GM19239 (cell line): ENCODE measurements at regions not wholly inside any gene's neighbourhood (a gene's known extent, or its start where the extent isn't known, plus 50 kb on each side); places are given as distances from the start of the nearest gene placed in this dataset.
A peak's percentile ranks its signal among the peaks of the same experiment; 100 is the strongest.
"Not testable (repeated sequence)": the region's sequence is repeated elsewhere in the genome, so short reads cannot be mapped to it uniquely, and the experiment has no call there.

ENCODE experiments used
- DNase-seq: peaks from one replicate; pipeline ENCODE4 v3.0.0; 2011; ENCODE audit warnings: low spot score; ENCODE audit not compliant: insufficient read length
- FAIRE-seq: peaks from 2 replicates; lab custom pipeline; 2011; peaks lifted over from hg19 to GRCh38; lab: Jason Lieb, UNC

DNA sequence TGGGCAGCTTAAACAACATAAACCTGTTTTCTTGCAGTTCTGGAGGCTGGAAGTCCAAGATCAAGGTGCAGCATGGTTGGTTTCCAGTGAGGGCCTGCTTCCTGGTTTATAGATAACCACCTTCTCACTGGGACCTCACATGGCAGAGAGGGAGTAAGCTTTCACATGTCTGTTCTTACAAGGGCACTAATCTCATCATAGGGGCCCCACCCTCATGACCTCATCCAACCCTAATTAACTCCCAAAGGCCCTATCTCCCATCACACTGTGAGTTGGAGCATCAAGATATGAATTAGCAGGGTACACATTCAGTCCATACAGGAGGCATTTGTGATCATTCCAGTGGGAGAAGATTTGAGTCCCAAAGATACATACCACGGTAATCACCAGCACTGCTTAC is 50.5 kb upstream of the GRIN2A start:
- DNase-seq (no peak), FAIRE-seq (no peak)

DNA sequence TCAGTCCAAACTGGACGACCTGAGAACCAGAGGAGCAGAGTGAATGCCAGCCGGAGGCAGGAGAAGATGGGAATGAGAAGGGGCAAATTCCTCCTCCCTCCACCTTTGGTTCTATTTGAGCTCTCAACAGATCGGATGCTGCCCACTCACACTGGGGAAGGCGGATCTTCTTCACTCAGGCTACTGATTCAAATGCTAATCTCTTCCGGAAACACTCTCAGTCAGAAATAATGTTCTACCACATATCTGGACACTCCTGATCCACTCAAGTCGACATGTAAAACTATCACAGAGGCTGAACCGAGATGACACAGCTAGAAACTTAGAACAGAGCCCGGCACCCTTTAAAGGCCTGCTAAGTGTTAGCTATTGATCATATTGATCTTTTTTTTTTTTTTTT is 57.4 kb upstream of the GRIN2A start:
- FAIRE-seq (no peak), DNase-seq (no peak)

DNA sequence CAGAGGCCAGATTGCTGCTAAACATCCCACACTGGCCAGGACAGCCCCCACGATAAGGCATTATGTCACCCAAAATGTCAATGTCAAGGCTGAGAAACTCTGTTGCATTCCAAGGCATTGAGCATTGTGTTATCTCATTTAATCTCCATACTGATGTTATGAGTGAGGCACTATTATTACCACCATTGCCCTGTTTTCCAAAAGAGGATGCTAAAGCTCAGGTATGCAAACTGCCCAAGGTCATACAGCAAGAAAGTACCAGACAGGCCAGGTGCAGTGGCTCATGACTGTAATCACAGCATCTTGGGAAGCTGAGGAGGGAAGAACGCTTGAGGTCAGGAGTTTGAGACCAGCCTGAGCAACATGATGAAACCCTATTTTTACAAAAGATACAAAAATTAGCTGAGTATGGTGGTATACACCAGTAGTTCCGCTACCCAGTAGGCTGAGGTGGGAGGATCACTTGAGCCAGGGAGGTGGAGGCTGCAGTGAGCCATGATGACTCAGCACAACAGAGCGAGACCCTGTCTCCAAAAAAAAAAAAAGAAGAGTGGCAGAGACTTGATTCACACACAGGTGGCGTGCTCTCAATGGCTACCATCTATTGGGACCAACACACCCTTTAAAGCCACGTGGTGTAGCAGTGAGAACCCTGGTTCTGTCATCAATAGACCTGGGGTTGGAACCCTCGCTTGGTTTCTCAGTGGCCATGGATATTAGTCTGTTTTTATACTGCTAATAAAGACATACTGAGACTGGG is 58.8 kb upstream of the GRIN2A start:
- DNase-seq = no peak
- FAIRE-seq = no peak

DNA sequence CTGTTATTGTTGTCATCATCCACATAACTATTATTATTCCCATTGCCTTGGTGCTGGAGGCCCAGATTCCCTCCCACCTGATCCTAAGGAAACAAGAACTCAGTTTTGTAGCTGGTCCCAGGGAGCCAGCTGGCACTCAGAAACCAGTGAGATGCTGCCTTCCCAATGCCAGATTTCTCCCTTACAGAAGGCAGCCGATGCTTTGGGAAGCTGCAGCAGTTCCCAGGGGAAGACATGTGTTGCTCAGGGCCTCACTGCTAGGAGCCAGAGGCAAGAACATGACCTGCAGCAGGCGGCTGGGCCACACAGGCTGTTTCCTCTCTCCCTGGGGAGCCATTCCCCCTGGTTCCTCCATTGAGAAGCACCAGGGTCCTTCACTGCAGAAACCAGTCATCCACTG is 59.9 kb upstream of the GRIN2A start:
- DNase-seq (no peak), FAIRE-seq (no peak)

DNA sequence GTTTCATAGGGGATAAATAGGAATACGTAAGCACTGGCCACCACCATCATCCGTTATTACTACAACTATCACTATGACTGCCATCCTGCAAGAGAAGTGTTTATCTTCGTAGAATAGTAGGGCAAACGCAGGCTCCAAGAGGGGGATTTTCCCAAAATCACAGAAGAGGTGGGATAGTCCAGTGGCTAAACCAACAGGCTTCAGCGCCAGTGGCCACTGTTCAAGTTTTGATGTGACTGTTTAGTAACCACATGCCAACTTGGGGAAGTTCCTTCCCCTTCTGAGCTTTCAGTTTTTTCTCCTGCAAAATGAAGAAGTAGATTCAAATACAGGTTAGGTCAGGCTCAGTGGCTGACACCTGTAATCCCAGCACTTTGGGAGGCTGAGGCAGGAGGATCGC is 60.7 kb upstream of the GRIN2A start:
- no peak for DNase-seq
- FAIRE-seq = no peak

DNA sequence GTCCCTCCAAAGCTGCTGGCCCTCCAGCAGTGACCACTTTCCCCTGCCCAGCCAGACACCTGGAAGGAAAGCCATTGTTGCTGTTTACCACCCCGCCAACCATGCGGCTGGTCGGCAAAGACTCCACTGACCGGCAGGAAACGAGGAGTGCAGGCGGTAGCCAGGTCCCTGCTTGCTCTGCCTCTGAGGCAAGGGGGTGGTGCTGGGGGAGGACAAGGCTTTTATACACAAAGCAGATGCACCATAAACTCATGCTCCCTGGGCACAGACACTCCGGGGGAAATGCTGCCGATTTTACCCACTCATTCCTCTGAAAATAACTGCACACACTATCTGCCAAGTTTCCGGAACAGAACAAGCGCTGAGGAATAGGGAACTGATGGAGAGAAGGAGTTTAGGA is 62.8 kb upstream of the GRIN2A start:
- DNase-seq (no peak), FAIRE-seq (no peak)

DNA sequence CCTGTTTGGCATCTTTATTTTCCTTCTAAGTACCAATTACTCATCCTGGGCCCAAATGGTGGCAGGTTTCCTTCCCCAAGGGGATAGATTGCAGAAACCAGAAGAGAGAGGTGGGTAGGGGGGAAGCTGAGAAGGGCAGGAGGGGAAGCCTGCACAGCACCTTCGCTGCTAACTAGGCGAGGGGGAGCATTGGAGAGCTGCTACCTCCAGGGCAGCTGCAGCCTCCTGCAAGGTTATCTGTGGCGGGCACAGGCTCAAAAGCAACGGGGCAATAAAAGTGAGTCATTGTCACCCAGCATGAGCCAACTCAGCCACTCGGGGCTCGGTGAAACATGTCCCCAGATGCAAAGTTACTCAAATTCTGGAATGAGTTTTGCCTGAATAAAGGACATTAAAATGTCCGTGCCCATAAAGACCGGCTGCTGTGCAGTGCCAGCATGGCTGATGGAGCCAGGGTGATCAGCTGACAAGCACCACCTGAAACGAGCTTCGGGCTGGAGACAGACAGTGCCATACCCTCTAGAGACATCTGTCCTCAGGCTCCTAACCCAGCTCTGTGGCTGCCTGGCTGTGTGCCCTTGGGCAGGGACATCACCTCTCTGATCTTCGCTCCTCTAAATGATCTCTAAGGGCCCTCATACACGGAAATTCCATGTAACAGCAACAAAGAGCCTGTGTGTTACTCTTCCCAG is 68.1 kb upstream of the GRIN2A start:
- no peak for FAIRE-seq
- DNase-seq = no peak

DNA sequence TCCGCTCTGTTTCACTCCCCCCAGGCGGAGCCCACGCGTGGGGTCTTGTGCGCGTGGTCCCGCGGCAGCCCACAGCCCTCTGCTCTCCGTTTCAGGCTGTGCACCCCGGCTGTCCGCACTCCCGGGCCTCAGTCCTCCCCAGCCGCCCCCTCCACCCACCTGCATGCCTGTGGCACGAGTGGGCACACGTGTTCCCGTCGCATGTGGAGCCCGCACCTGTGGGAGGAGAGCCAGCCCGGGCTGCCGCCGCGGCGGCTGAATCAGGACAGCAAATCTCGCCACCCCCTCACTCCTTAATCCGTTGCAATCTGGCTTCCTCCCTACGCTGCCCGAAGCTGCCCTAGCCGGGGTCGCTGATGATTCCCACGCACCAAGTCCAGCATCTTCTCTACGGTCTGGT is 69.9 kb upstream of the GRIN2A start:
- DNase-seq (no peak), FAIRE-seq (no peak)

DNA sequence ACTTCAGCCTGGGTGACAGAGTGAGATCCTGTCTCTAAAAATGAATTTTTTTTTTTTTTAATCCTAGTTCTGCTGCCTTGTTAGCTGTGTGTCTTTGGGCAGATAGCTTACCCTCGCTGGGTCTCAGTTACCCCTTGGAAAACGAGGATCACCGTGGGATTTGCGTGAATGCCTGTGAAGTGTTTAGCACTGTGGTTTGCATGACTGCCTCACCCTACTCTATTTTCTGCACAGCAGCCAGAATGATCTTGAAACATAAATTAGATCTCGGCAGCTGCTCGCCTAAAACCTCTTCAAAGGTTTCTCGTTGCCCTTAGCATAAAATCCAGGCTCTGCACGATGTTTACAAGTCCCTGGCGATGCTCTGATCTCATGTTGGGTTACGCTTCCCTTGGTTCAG is 71.2 kb upstream of the GRIN2A start:
- FAIRE-seq = no peak
- DNase-seq = no peak

DNA sequence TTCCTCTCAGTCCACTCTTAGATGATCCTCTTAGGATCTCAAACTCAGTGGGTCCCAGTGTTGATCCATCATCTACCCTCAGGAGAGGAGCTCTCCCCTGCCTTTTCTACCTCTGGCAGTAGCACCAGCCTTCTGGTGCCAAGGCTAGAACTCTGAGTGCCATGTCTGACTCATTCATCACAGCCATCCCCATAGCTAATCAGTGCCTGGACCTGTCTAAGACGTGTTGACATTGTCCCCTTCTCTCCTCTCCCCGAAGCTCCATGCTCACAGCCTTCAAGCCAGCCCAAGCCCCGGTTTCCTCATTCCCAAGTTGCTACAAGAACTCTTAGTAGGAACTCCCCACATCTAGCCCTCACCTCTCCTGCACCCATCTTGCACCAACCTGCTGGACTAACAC is 73.5 kb upstream of the GRIN2A start:
- DNase-seq (no peak), FAIRE-seq (no peak)

DNA sequence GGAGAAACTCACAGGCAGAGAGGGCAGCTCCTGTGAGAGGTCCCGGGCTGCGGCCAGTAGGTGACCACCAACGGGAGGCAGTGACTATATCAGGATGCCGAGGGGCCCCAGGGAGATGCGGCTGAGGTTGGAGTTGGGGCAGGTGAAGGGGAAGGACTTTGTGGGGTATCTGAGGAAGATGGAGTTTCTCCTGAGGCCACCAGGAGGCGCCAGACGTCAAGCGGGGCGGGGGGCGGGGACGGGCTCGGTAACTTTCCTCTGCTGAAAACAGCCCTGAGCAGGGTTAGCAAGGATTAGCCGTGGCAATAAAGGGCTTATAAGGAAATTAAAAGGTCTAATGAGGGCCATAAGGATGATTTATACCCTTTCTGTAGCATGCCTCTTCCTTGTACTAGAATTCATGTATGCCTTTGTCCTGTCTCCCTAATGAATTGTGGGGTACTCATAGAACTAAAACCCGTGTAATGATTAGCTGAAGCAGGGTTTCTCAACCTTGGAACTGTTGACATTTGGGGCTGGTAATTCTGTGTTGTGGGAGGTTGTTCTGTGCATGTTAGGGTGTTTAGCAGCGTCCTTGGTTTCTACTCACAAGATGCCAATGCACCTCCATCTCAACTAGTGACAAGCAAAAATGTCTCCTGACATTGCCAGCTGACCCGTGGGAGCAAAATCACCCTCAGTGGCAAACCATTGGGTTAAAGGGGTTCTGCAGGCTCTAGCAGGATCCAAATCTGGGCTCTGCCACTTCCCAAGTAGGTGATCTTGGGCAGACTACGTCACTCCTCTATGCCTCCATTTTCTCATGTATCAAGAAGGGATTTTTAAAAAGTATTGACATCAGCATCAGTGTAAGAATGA is 74.8 kb upstream of the GRIN2A start:
- peak; percentile 77 for DNase-seq
- peak; percentile 91 for FAIRE-seq

DNA sequence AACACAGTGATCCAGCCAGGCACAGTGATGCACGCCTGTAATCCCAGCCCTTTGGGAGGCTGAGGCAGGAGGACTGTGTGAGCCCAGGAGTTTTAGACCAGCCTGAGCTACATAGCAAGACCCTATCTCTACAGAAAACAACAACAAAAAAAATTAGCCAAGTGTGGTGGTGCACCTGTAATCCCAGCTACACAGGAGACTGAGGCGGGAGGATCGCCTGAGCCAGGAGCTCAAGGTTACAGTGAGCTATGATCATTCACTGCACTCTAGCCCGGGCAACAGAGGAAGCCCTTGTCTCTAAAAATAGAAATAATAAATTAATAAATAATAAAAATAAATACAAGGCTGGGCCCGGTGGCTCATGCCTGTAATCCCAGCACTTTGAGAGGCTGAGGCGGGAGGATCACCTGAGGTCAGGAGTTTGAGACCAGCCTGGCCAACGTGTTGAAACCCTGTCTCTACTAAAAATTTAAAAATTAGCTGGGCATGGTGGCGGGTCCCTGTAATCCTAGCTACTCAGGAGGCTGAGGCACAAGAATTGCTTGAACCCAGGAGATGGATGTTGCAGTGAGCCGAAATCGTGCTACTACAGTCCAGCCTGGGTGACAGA is 75.5 kb upstream of the GRIN2A start:
- not testable (repeated sequence) for FAIRE-seq

DNA sequence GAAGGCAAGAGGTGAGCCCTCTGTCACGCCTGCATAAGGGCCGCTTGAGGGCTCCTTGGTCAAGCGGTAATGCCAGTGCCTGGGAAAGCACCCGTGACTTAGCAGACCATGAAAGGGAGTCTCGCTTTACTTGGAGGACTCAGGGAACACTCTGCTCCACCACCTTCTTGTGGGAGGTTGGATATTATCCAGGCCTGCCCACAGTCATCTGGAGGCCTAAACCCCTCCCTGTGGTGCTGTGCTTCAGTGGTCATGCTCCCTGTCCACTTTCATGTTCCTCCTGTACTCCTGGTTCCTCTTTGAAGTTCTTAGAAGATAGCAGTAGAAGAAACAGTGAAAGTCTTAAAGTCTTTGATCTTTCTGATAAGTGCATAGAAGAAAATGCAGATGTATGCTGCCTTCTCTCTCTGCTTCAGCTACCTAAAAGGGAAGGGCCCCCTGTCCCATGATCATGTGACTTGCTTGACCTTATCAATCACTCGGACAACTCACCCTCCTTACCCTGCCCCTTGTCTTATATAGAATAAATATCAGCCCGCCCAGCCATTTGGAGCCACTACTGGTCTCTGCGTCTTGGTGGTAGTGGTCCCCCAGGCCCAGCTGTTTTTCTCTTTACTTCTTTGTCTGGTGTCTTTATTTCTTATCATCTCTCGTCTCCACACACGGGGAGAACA is 76.8 kb upstream of the GRIN2A start:
- peak; percentile 87 for FAIRE-seq

More for the DNA sequence above, 75.5 kb upstream of the GRIN2A start:
- not testable (repeated sequence) for DNase-seq

DNA sequence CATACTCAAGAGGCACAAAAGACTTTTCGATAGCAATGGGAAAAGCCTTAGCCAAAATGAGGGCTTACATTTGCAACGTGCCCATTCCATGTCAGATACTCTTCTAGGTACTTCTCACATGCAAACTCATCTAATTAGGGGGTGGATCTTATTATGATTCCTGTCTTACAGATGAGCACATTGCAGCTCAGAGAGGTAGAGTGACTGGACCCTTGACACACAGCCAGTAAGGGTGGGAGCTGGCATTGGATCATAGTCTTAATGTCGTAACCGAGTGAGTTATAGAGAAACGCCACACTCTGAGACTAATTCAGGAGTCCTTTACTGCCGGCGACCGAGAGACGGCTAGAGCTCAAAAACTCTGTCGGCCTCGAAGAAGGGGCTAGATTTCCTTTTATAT is 78.8 kb upstream of the GRIN2A start:
- FAIRE-seq (no peak), DNase-seq (no peak)

More for the DNA sequence above, 76.8 kb upstream of the GRIN2A start:
- not testable (repeated sequence) for DNase-seq

DNA sequence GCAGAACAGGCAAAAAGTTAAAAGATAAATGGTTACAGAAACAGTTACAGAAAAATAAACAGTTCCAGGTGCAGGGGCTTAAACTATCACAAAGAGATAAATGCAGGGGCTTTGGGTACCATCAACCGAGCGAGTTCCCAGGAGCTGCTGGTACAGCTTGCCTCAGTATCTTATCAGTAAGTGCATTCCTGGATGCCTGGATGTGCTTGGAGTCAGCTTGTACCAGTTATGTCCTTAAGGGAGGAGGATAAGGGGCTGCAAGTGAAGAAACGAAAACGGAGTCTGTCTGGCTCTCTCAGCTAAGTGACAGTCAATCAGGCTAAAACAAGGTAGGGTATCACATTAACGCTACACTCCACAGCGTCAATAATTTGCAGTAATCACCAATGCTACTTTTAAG is 79.3 kb upstream of the GRIN2A start:
- DNase-seq, FAIRE-seq: not testable (repeated sequence)

DNA sequence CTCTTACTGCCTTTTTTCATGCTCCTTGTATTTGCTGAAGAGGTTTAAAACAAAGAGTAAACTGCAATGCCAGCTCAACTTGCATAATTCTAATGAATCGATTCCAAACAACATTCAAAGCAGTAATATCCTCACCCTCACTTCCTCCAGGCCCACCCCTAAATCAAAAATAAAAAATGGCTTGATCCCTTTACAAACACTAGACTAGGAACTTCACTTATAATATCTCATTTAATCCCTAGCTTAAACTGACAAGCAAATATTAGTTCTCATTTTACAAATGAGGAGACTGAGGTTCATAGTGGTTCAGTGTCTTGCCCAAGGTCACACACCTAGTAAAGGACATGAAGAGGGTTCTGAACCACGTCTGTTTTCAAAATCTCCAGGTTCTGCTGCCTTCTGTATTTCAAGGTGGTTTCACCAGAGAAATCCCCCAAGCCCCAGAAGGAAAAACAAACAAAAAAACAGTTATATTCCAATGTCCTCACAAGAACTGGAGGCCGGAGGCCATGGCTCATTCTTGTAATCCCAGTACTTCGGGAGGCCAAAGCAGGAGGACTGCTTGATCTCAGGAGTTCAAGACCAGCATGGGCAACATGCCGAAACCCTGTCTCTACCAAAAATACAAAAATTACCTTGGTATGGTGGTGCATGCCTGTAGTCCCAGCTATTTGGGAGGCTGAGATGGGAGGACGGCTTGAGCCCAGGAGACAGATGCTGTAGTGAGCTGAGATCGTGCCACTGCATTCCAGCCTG is 80.3 kb upstream of the GRIN2A start:
- no peak for DNase-seq
- no peak for FAIRE-seq

DNA sequence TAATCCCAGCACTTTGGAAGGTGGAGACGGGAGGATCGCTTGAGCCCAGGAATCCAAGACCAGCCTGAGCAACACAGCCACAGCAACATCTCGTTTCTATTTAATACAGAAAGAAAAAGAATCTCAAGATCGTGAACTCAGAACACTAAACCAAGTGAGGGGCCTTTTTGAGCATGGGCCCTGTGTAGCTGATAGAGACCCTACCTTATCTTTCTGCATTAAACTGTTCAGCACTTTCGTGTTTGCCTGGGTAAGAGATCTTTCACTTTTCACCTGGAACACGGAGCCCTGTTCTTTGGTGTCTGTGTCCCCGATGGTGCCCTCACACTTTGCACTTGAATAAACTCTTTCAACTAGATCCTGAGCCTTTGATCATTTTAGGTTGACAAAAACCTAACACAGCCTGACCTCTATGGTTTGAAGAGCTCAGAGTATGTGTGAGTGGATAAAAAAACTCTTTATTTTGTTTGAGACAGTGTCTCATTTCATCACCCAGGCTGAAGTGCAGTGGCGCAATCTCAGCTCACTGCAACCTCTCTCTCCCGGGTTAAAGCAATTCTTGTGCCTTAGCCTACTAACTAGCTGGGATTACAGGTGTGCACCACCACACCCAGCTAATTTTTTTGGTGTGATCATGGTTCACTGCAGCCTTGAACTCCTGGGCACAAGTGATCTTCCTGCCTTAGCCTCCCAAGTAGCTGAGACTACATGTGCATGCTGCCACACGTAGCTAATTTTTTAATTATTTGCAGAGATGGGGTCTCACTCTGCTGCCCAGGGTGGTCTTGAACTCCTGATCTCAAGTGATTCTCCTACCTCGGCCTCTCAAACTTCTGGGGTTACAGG is 83.8 kb upstream of the GRIN2A start:
- FAIRE-seq (peak; percentile 83), DNase-seq (no peak)

DNA sequence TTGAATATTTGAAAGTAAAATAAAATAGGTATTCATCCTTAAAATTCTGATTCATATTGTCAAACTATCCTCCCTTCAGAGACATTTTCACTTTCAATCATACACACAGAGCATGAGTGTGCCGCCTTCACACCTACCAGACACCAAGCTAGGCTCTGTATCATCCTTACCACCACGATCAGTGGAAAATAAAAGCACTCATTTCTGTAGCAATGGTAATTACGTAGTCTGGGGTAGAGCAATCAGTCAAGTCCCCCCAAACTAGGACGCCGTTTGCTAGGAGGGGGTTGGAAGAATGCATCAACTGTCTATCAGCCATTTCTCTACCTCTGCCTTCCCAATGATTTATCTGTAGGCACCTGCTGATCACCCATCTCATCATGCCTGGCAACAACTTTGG is 84.6 kb upstream of the GRIN2A start:
- peak; percentile 22 for DNase-seq
- FAIRE-seq = peak; percentile 78
